ENCODE measurements at regions not wholly inside any gene's neighbourhood (a gene's known extent, or its start where the extent isn't known, plus 50 kb on each side); places are given as distances from the start of the nearest gene placed in this dataset.

DNA sequence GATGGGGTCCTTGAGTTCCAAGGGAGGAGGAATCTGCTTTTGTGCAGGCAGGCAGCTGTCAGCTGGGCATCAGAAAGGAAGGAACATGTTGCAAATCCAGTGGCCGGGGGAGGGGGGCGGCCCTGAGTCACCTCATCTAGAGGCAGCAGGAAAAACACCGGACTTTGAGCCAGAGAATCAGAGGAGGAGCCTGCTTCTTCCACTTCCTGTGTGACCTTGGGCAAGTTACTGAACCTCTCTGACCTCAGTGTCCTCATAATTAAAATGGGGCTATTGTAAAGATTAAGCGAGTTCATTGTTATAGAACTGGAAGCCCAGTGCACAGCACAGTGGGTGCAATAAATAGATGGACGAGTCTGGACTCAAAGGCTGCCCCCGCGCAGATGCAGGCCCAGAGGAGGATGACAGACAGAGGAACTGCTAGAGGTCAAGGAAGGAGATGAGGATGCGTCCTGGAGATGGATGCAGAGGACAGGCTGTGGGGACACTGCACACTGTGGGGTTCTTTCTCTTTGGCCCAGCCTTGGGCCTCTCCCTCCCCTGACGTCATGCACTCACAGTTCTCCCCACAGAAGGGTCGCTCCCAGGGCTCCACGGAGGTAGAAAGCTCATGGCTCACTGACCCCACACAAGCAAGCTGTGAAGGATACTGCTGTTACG, 714.3 kb downstream of the MATN1 start:
- TF ChIP-seq, protein P1, sequence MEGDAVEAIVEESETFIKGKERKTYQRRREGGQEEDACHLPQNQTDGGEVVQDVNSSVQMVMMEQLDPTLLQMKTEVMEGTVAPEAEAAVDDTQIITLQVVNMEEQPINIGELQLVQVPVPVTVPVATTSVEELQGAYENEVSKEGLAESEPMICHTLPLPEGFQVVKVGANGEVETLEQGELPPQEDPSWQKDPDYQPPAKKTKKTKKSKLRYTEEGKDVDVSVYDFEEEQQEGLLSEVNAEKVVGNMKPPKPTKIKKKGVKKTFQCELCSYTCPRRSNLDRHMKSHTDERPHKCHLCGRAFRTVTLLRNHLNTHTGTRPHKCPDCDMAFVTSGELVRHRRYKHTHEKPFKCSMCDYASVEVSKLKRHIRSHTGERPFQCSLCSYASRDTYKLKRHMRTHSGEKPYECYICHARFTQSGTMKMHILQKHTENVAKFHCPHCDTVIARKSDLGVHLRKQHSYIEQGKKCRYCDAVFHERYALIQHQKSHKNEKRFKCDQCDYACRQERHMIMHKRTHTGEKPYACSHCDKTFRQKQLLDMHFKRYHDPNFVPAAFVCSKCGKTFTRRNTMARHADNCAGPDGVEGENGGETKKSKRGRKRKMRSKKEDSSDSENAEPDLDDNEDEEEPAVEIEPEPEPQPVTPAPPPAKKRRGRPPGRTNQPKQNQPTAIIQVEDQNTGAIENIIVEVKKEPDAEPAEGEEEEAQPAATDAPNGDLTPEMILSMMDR (IDR thresholded peaks at IDR 0.05) = no peak
- TF ChIP-seq POLR2A (IDR thresholded peaks at IDR 0.05) (no peak), POLR2AphosphoS5 (IDR thresholded peaks at IDR 0.05) (no peak)
